Endothelial cell of umbilical vein (primary cell): ENCODE measurements at regions not wholly inside any gene's neighbourhood (a gene's known extent, or its start where the extent isn't known, plus 50 kb on each side); places are given as distances from the start of the nearest gene placed in this dataset.

Source experiments
- BruUV-seq: library from RNA; stranded (reverse); fragments of 400-500 nt; replicated peaks from 2 replicates; lab custom pipeline; 2021; lab: Mats Ljungman, UMichigan
- CTCF ChIA-PET: fragments of 300-600, 350-600 bp; sonication (Branson Sonifier 250); formaldehyde crosslinking; loops from one replicate; lab custom pipeline; 2021; ENCODE audit warnings: antibody characterized with exemption, inconsistent platforms; lab: Charles Lee
- POLR2A ChIA-PET: fragments of 300-600, 350-600 bp; sonication (Branson Sonifier 250); formaldehyde crosslinking; loops from one replicate; lab custom pipeline; 2021; ENCODE audit warnings: antibody characterized with exemption, inconsistent platforms; lab: Charles Lee
- DNase-seq: peaks from one replicate; pipeline ENCODE4 v3.0.0-alpha.2; 2011; ENCODE audit warnings: low read depth, low spot score
- FAIRE-seq: peaks from 2 replicates; lab custom pipeline; 2011; peaks lifted over from hg19 to GRCh38; lab: Jason Lieb, UNC
- H2AFZ ChIP-seq: 2 replicates; pipeline ENCODE4 v1.6.0; 2012; ENCODE audit warnings: low read depth, low read length, control low read depth, inconsistent platforms
- H3K27ac ChIP-seq: 2 replicates; pipeline ENCODE4 v1.5.1; 2011; ENCODE audit warnings: low read depth, mild to moderate bottlenecking, control low read depth, low read length, moderate library complexity; ENCODE audit not compliant: insufficient read depth
- H3K27me3 ChIP-seq, 2 experiments: 2 replicates each; pipeline versions ENCODE4 v1.6.0 to v1.6.1; 2011; ENCODE audit warnings: low read length in 2 of 2, mixed read lengths in 1 of 2; ENCODE audit not compliant: control insufficient read depth in 2 of 2, insufficient read depth in 2 of 2
- H3K36me3 ChIP-seq, 2 experiments: 2 replicates in 1 of 2; 3 replicates in 1 of 2; pipeline ENCODE4 v1.5.1; 2011; ENCODE audit warnings: low read length in 2 of 2, mild to moderate bottlenecking in 1 of 2, moderate library complexity in 1 of 2; ENCODE audit not compliant: control insufficient read depth in 2 of 2, insufficient read depth in 2 of 2; ENCODE audit errors: extremely low read depth in 1 of 2
- H3K4me1 ChIP-seq: 3 replicates; pipeline ENCODE4 v1.5.1; 2011; ENCODE audit warnings: mild to moderate bottlenecking, low read length; ENCODE audit not compliant: control insufficient read depth, insufficient read depth; ENCODE audit errors: extremely low read depth
- H3K4me2 ChIP-seq: 2 replicates; pipeline ENCODE4 v1.6.1; 2011; ENCODE audit warnings: low read length, control low read depth, mixed read lengths; ENCODE audit not compliant: insufficient read depth
- H3K4me3 ChIP-seq, 3 experiments: fragments of 200-600 bp in 1 of 3; sonication (generic), shearing (Covaris generic) in 1 of 3; replicated peaks in 1 of 3; 2 replicates each; pipeline ENCODE4 v1.5.1; 2011 to 2016; ENCODE audit warnings: control low read depth in 3 of 3, low read length in 3 of 3, mild to moderate bottlenecking in 2 of 3, inconsistent platforms in 1 of 3, low read depth in 1 of 3, moderate library complexity in 1 of 3; ENCODE audit not compliant: insufficient read depth in 1 of 3
- H3K79me2 ChIP-seq: 2 replicates; pipeline ENCODE4 v1.6.0; 2012; ENCODE audit warnings: low read length, inconsistent platforms; ENCODE audit not compliant: control insufficient read depth, insufficient read depth
- H3K9ac ChIP-seq: replicated peaks from 2 replicates; pipeline ENCODE3; 2011; ENCODE audit warnings: low read length, control low read depth; ENCODE audit not compliant: insufficient read depth; ENCODE audit errors: extremely low read depth
- H3K9me1 ChIP-seq: replicated peaks from 3 replicates; pipeline ENCODE4 v1.6.0; 2011; ENCODE audit warnings: mild to moderate bottlenecking, low read length; ENCODE audit not compliant: control insufficient read depth, insufficient read depth; ENCODE audit errors: extremely low read depth
- H3K9me3 ChIP-seq: replicated peaks from 2 replicates; pipeline ENCODE4 v1.5.1; 2012; ENCODE audit warnings: low read length, inconsistent platforms; ENCODE audit not compliant: control insufficient read depth, insufficient read depth
- H4K20me1 ChIP-seq: replicated peaks from 2 replicates; pipeline ENCODE3; 2011; ENCODE audit warnings: mild to moderate bottlenecking, low read length; ENCODE audit not compliant: control insufficient read depth, insufficient read depth; ENCODE audit errors: extremely low read depth
- EZH2 ChIP-seq: IDR thresholded peaks from 2 replicates; pipeline ENCODE4 v1.6.1; 2012; ENCODE audit warnings: borderline replicate concordance, low read depth, mild to moderate bottlenecking, moderate library complexity, low read length, inconsistent platforms; ENCODE audit not compliant: severe bottlenecking
- FOS ChIP-seq: IDR thresholded peaks from 2 replicates; pipeline ENCODE4 v1.6.1; 2011; ENCODE audit warnings: mild to moderate bottlenecking, low read length, moderate library complexity, borderline replicate concordance; ENCODE audit not compliant: insufficient read depth
- GATA2 ChIP-seq: IDR thresholded peaks from 2 replicates; pipeline ENCODE4 v1.7.0; 2011; ENCODE audit warnings: low read depth, mild to moderate bottlenecking, moderate library complexity, mixed read lengths, low read length; ENCODE audit not compliant: insufficient read length, insufficient read depth
- JUN ChIP-seq: IDR thresholded peaks from 2 replicates; pipeline ENCODE4 v1.6.1; 2011; ENCODE audit warnings: borderline replicate concordance, low read depth; ENCODE audit not compliant: insufficient read length, insufficient read depth
- MYC ChIP-seq: IDR thresholded peaks from one replicate; pipeline ENCODE4 v1.6.1; 2011; ENCODE audit warnings: mild to moderate bottlenecking, low read depth, low read length
- POLR2A ChIP-seq: IDR thresholded peaks from 2 replicates; pipeline ENCODE4 v1.6.1; 2012; ENCODE audit warnings: low read depth, mild to moderate bottlenecking, control low read depth, low read length
- POLR2AphosphoS5 ChIP-seq: IDR thresholded peaks from 2 replicates; pipeline ENCODE4 v1.6.1; 2012; ENCODE audit warnings: low read depth, mild to moderate bottlenecking, control low read depth, low read length, moderate library complexity; ENCODE audit not compliant: insufficient read depth
- dilution Hi-C: fragments of 300-500 bp; cut with MboI; formaldehyde crosslinking; loops from one replicate; pipeline ENCODE4 v1.15.0; 2019; ENCODE audit warnings: low sequenced_read_pairs; ENCODE audit not compliant: extremely low pct_ligation_motif_present
- intact Hi-C: fragments of 100-400 bp; cut with micrococcal nuclease; formaldehyde crosslinking; loops from one replicate; pipeline ENCODE4 v1.10.0; 2022
- TF ChIP-seq, protein P1 (sequence below), 2 donors: IDR thresholded peaks; 1 replicate in 1 of 2; 2 replicates in 1 of 2; pipeline ENCODE4 v1.5.1; 2011; ENCODE audit warnings: low read length in 2 of 2, mild to moderate bottlenecking in 2 of 2, moderate library complexity in 2 of 2, control low read depth in 1 of 2, inconsistent platforms in 1 of 2, low read depth in 1 of 2; ENCODE audit not compliant: insufficient read depth in 1 of 2; ENCODE audit errors: extremely low read depth in 1 of 2
- TF ChIP-seq, protein P2 (sequence below): IDR thresholded peaks from 2 replicates; pipeline ENCODE4 v1.6.1; 2011; ENCODE audit not compliant: insufficient read depth, insufficient read length

DNA sequence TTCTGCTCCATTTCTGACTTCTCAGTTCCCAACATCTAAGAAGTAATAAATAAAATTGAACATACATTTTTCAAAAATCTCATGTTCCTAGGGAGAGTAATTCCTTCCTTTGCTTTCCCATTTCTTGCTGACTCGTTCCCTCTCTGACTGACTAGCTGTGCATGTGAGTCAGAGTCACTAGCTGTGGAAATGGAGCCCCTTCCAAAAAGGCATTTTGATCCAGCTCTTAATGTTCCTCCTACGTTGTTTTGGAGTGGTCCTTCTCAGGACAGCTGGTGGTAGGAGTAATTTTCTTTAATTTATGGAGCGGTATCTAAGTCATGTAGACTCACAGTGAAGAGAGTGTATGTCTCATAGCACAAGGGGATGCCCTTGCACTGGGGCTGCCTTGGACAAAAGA, 460.2 kb downstream of the GADD45G start:
- intact Hi-C loops (no loop called here), dilution Hi-C loops (no loop called here)
- no peak for FAIRE-seq

More for the DNA sequence above, 460.2 kb downstream of the GADD45G start:
- Histone ChIP-seq H3K79me2 (no peaks in the 10 kb centered on the region), H3K9me3 (no peaks in the 10 kb centered on the region), H3K36me3 (no peaks in the 10 kb centered on the region), H3K27ac (no peak overlapping the region), H3K9ac (no peak overlapping the region), H3K4me3 (no peak overlapping the region), H4K20me1 (no peaks in the 10 kb centered on the region), H3K4me1 (no peaks in the 10 kb centered on the region), H2AFZ (no peak overlapping the region), H3K27me3 (no peaks in the 10 kb centered on the region), H3K4me2 (no peak overlapping the region), H3K9me1 (no peaks in the 10 kb centered on the region)
- TF ChIP-seq GATA2 (no peak), POLR2A (no peak), FOS (no peak), JUN (no peak), POLR2AphosphoS5 (no peak), EZH2 (no peak), MYC (no peak)
- TF ChIP-seq, protein P1, sequence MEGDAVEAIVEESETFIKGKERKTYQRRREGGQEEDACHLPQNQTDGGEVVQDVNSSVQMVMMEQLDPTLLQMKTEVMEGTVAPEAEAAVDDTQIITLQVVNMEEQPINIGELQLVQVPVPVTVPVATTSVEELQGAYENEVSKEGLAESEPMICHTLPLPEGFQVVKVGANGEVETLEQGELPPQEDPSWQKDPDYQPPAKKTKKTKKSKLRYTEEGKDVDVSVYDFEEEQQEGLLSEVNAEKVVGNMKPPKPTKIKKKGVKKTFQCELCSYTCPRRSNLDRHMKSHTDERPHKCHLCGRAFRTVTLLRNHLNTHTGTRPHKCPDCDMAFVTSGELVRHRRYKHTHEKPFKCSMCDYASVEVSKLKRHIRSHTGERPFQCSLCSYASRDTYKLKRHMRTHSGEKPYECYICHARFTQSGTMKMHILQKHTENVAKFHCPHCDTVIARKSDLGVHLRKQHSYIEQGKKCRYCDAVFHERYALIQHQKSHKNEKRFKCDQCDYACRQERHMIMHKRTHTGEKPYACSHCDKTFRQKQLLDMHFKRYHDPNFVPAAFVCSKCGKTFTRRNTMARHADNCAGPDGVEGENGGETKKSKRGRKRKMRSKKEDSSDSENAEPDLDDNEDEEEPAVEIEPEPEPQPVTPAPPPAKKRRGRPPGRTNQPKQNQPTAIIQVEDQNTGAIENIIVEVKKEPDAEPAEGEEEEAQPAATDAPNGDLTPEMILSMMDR (IDR thresholded peaks at IDR 0.05; ENCODE audit: extremely low read depth in 1 of 2, insufficient read depth in 1 of 2, low read depth in 1 of 2, low read length in 2 of 2), result no peak
- TF ChIP-seq, protein P2, sequence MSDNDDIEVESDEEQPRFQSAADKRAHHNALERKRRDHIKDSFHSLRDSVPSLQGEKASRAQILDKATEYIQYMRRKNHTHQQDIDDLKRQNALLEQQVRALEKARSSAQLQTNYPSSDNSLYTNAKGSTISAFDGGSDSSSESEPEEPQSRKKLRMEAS, result no peak
- ChIA-PET CTCF (interaction anchor here (1.3 to 1.6 kb wide), 2 partner anchors 12 to 462 kb away, joined by 4 to 5 read pairs; no protein-coding TSS in a partner anchor), POLR2A (no interaction called here)
- no peak for DNase-seq
- no TSS peak for BruUV-seq
